GM12865 (cell line): ENCODE measurements at regions not wholly inside any gene's neighbourhood (a gene's known extent, or its start where the extent isn't known, plus 50 kb on each side); places are given as distances from the start of the nearest gene placed in this dataset.

Source experiments
- DNase-seq: peaks from one replicate; pipeline ENCODE4 v3.0.0; 2010; ENCODE audit warnings: low read depth
- H3K4me3 ChIP-seq: 2 replicates; pipeline ENCODE4 v1.5.1; 2011; ENCODE audit warnings: mild to moderate bottlenecking, low read depth, low read length, control low read depth
- CTCF ChIP-seq: IDR thresholded peaks from 2 replicates; pipeline ENCODE4 v1.5.1; 2011; ENCODE audit warnings: low read length, control low read depth, low read depth, inconsistent platforms; ENCODE audit not compliant: insufficient read depth; ENCODE audit errors: missing control alignments

GRCh38 chr18:76580288-76580962, 85.4 kb upstream of the ZNF516 start:
- no peak overlapping the region for H3K4me3 ChIP-seq
- no peak for TF ChIP-seq CTCF
- DNase-seq: no peak

GRCh38 chr18:76579301-76579695, 84.3 kb upstream of the ZNF516 start:
- DNase-seq: no peak
- no peak for TF ChIP-seq CTCF

DNA sequence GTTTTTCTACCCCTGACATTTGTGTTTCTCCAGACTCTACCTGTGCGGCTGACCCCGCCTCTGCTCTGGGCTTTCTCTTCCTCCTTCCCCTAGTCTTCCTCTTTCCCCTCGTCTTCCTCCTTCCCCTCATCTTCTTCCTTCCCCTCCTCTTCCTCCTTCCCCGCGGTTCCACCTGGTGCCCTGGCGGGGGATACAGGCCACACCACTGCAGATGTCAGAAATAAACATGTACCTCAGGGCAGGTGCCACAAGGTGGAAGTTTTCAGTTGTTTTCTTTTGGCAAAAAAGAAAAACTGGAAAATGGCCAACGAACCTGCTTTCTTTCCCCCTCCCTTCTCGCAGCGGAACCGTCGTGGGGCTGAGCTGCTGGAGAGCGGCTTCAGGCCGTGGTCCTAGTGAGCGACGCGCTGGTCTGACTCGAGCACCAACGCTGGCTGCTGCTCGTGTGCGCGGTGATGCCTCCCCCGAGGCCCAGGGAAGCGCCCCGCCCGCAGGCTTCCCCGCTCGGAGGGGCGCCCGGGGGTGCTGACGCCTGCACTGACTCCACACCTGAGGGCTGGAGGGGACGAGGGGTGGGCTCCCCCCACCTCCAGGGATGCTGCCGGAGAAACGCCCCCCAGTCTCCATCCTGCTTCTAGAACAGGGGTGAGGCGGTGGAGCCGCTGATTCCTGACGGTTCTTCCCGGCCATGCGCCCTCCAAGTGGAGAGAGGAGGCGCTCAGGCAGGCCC, 83.7 kb upstream of the ZNF516 start:
- DNase-seq: no peak
- no peak for TF ChIP-seq CTCF
- no peak overlapping the region for H3K4me3 ChIP-seq

More at GRCh38 chr18:76579301-76579695, 84.3 kb upstream of the ZNF516 start:
- no peak overlapping the region for H3K4me3 ChIP-seq

DNA sequence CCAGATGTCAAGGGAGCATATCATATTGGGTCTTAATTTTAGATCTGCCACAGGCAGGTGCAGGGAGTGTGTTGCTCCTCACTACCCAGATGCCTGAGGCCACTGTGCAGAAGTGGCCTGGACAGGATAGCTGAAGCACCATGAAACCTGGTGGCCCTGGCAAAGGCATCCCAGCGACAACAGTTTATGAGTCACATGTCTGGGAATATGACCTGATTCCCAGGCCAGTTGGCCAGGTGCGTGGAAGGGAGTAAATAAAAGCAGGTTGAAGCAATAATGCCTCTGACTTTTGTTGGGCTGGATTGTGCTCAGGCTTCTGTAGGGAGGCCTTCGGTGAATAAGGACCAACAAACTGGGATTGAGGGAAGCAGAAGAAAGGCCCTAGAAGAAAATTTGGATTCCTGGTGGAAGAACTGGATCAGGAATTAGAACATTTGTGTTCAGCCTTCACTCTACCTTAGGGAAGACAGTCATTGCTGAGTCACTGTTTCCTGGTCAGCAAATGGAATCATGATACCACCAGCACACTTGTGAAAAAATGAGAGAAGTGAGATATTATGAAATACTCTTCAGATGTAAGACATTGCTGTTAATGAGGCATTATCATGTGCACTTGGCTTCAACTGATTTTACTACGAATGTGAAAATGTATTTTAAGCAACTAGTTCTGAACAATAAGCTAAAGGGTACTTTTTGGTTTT, 78.4 kb upstream of the ZNF516 start:
- no peak for DNase-seq
- no peak overlapping the region for H3K4me3 ChIP-seq
- no peak for TF ChIP-seq CTCF

GRCh38 chr18:76572518-76573247, 77.6 kb upstream of the ZNF516 start:
- no peak overlapping the region for H3K4me3 ChIP-seq
- TF ChIP-seq CTCF: no peak
- DNase-seq: peak; percentile 24

DNA sequence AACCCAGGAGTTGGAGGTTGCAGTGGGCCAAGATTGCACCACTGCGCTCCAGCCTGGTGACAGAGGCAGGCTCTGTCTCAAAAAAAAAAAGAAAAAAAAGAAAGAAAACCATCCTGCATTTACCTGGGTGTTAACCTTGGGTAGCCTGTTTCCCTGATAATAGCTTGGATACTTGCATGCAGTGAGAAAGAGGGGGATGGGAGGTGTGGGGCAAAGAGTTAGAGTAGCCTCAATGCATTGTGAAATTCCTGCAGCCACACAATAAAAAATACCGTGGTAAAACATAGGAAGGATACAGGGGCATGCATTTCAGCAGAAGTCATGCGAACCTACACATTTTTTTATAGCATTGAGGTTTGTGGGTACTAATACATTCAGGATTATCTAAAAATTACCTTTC, 76.6 kb upstream of the ZNF516 start:
- no peak overlapping the region for H3K4me3 ChIP-seq
- no peak for DNase-seq
- no peak for TF ChIP-seq CTCF
